H1 (cell line): ENCODE measurements at regions not wholly inside any gene's neighbourhood (a gene's known extent, or its start where the extent isn't known, plus 50 kb on each side); places are given as distances from the start of the nearest gene placed in this dataset.

Experiments
- CBX8 ChIP-seq: fragments of 300-800, 300-1000 bp; sonication (generic); IDR thresholded peaks from 2 replicates; pipeline ENCODE4 v1.7.1; 2016; ENCODE audit warnings: low read depth, low read length, borderline replicate concordance
- CHD7 ChIP-seq: fragments of 300-600 bp; sonication (generic); IDR thresholded peaks from 2 replicates; pipeline ENCODE4 v1.7.1; 2012; ENCODE audit warnings: low read length, moderate library complexity, mild to moderate bottlenecking, inconsistent platforms; ENCODE audit not compliant: insufficient replicate concordance
- EP300 ChIP-seq, 2 experiments: IDR thresholded peaks; 1 replicate in 1 of 2; 2 replicates in 1 of 2; pipeline ENCODE4 v1.6.1; 2011 to 2012; ENCODE audit warnings: low read depth in 2 of 2, low read length in 2 of 2, mild to moderate bottlenecking in 2 of 2, borderline replicate concordance in 1 of 2, inconsistent platforms in 1 of 2, moderate library complexity in 1 of 2
- POLR2A ChIP-seq, 2 experiments: IDR thresholded peaks; 1 replicate in 1 of 2; 2 replicates in 1 of 2; pipeline ENCODE4 v1.6.1; 2011; ENCODE audit warnings: low read depth in 2 of 2, low read length in 2 of 2, mild to moderate bottlenecking in 2 of 2; ENCODE audit errors: control extremely low read depth in 1 of 2
- SP1 ChIP-seq: IDR thresholded peaks from 2 replicates; pipeline ENCODE4 v1.6.1; 2011; ENCODE audit warnings: low read depth, low read length

GRCh38 chr20:30503992-30504570 lies 753.4 kb upstream of the DEFB115 start (continued):
- no peak for TF ChIP-seq CHD7
- no peak for TF ChIP-seq CBX8
- TF ChIP-seq POLR2A (IDR thresholded peaks at IDR 0.05; ENCODE audit: control extremely low read depth in 1 of 2, low read depth in 2 of 2, low read length in 2 of 2), result no peak
- no peak for TF ChIP-seq SP1
- TF ChIP-seq EP300 (IDR thresholded peaks at IDR 0.05; ENCODE audit: borderline replicate concordance in 1 of 2, low read depth in 2 of 2, low read length in 2 of 2), result no peak
